Erythroblast (primary cell): ENCODE measurements at regions not wholly inside any gene's neighbourhood (a gene's known extent, or its start where the extent isn't known, plus 50 kb on each side); places are given as distances from the start of the nearest gene placed in this dataset.

Experiments used
- GATA1 ChIP-seq: IDR thresholded peaks from 2 replicates; pipeline ENCODE4 v1.6.1; 2011; ENCODE audit warnings: low read depth, mild to moderate bottlenecking, control low read depth, low read length, moderate library complexity
- POLR2A ChIP-seq: IDR thresholded peaks from 2 replicates; pipeline ENCODE4 v1.6.1; 2011; ENCODE audit warnings: mild to moderate bottlenecking, low read length

DNA sequence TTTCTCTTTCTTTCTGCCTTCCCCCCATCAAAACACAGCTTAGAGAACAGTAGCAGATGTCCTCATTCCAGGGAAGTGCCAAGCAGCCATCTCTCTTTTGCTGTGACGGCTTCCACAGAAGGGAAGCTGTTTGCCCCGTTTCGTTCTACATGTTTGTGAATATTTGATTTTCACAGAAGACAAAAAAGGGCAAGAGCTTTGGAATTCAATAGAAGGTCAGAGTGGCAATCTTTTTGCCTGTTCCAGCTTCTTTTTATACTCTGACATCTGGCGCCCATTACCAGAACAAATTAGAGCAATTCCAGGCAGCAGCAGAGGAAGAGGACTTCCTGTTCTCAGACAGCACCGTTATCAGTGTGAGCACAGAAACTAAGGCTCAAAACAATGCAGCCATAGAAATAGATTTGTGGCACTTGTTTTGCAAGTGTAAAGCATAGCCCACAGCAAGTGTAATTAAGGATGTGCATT lies 79.0 kb upstream of the CDH19 start:
- TF ChIP-seq POLR2A: no peak
- TF ChIP-seq GATA1: no peak
